OCI-LY1 (cell line): ENCODE measurements at regions not wholly inside any gene's neighbourhood (a gene's known extent, or its start where the extent isn't known, plus 50 kb on each side); places are given as distances from the start of the nearest gene placed in this dataset.

Source experiments
- H2AFZ ChIP-seq: fragments of 200-600 bp; sonication (generic), shearing (Covaris generic); 2 replicates; pipeline ENCODE4 v1.6.0; 2014; ENCODE audit warnings: antibody characterized with exemption, mild to moderate bottlenecking, low read length
- H3F3A ChIP-seq: fragments of 200-600 bp; sonication (generic), shearing (Covaris generic); 2 replicates; pipeline ENCODE4 v1.6.0; 2014; ENCODE audit warnings: mild to moderate bottlenecking, antibody characterized with exemption, low read length, moderate library complexity; ENCODE audit not compliant: insufficient read depth
- H3K27ac ChIP-seq: fragments of 200-600 bp; sonication (generic); 2 replicates; pipeline ENCODE4 v1.5.1; 2014; ENCODE audit warnings: low read length, mixed run types, mild to moderate bottlenecking, low read depth; ENCODE audit not compliant: poor library complexity, severe bottlenecking
- H3K27me3 ChIP-seq: fragments of 200-600 bp; sonication (generic); 2 replicates; pipeline ENCODE4 v1.6.0; 2014; ENCODE audit warnings: antibody characterized with exemption, mild to moderate bottlenecking, low read length, moderate library complexity; ENCODE audit not compliant: insufficient read depth
- H3K36me3 ChIP-seq: fragments of 200-600 bp; sonication (generic); 2 replicates; pipeline ENCODE4 v1.6.1; 2014; ENCODE audit warnings: mild to moderate bottlenecking, antibody characterized with exemption, low read length, moderate library complexity, mixed read lengths; ENCODE audit not compliant: insufficient read depth
- H3K4me1 ChIP-seq: fragments of 200-600 bp; sonication (generic); 2 replicates; pipeline ENCODE4 v1.5.1; 2014; ENCODE audit warnings: mild to moderate bottlenecking, low read length, moderate library complexity; ENCODE audit not compliant: insufficient read depth, severe bottlenecking
- H3K4me2 ChIP-seq: fragments of 200-600 bp; sonication (generic), shearing (Covaris generic); 2 replicates; pipeline ENCODE4 v1.6.1; 2014; ENCODE audit warnings: low read length
- H3K4me3 ChIP-seq: fragments of 200-600 bp; sonication (generic); 2 replicates; pipeline ENCODE4 v1.5.1; 2014; ENCODE audit warnings: low read length, low read depth, mild to moderate bottlenecking, mixed read lengths; ENCODE audit not compliant: poor library complexity, severe bottlenecking
- H3K79me2 ChIP-seq: fragments of 200-600 bp; shearing (Covaris generic); 2 replicates; pipeline ENCODE4 v1.6.1; 2016; ENCODE audit warnings: mixed run types, low read length, mixed read lengths; ENCODE audit not compliant: insufficient read depth
- H3K9ac ChIP-seq: fragments of 200-600 bp; sonication (generic), shearing (Covaris generic); 2 replicates; pipeline ENCODE4 v1.6.1; 2014; ENCODE audit warnings: mild to moderate bottlenecking, low read length, mixed read lengths
- H3K9me2 ChIP-seq: fragments of 200-600 bp; sonication (generic), shearing (Covaris generic); 2 replicates; pipeline ENCODE4 v1.6.1; 2014; ENCODE audit warnings: low read depth, mild to moderate bottlenecking, low read length, mixed read lengths
- H3K9me3 ChIP-seq: fragments of 200-600 bp; shearing (Covaris generic); 2 replicates; pipeline ENCODE4 v1.6.1; 2014; ENCODE audit warnings: low read length, mixed read lengths
- H4K20me1 ChIP-seq: fragments of 200-600 bp; sonication (generic), shearing (Covaris generic); 2 replicates; pipeline ENCODE4 v1.6.0; 2016; ENCODE audit warnings: mild to moderate bottlenecking, low read length; ENCODE audit not compliant: insufficient read depth
- EZH2 ChIP-seq: fragments of 200-600 bp; sonication (generic), shearing (Covaris generic); IDR thresholded peaks from 2 replicates; pipeline ENCODE4 v1.8.0; 2017; ENCODE audit warnings: borderline replicate concordance, mixed run types, mild to moderate bottlenecking, antibody characterized with exemption, low read length, moderate library complexity, mixed read lengths
- TF ChIP-seq, protein P1 (sequence below): fragments of 200-600 bp; sonication (generic), shearing (Covaris generic); IDR thresholded peaks from 2 replicates; pipeline ENCODE4 v1.5.1; 2017; ENCODE audit warnings: mild to moderate bottlenecking, antibody characterized with exemption, low read length, moderate library complexity, mixed read lengths

DNA sequence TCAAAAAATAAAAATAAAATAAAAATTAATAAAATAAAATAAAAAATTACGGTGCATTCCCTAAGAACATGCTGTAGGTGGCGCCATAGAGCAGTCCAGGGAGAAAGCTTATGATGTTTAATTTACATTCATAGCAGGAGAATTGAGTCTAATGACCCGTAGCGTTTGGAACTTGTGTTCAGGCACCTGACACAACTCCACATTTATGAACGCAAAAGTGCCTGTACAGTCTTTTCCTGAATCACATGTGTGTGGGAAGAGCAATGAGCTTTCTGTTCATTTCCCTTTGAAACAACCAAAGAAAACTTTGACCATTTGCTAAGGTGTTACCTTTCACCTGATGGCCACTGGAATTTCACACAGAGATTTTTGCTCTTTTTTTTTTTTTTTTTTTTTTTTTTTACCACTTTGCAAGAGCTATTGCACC is 60.6 kb upstream of the KCNA1 start:
- no peaks in the 10 kb centered on the region for H3K27me3 ChIP-seq
- no peaks in the 10 kb centered on the region for H3K9me2 ChIP-seq
- no peak overlapping the region for H2AFZ ChIP-seq

DNA sequence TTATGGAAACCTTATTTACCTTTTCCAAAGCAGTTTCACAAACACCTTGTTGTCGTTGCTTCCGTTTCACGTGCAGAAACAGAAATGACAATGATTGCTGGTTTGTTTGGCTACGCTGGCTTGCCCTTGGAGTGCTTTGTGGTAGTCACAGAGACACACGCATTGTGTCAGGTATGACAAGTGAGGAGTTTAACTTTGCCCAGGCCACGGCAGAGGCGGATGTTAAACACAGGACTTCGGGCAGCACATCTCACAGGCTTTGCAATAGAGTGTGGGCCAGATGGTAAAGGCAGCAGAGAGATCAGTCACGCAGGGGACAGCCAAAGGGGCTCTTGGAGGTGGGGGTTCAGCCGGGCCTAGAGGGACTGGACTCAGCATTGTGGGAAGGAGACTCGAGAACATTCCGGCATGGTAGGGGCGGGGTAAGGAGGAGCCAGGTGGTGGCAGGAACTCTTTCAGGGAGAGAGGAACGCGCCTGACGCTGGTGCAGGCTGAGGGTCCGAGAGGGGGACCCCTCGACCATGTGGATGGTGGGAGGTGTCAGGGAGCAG is 59.8 kb upstream of the KCNA1 start:
- Histone ChIP-seq H3K27me3 (no peaks in the 10 kb centered on the region), H3K9ac (no peak overlapping the region), H2AFZ (no peak overlapping the region), H3K9me3 (no peaks in the 10 kb centered on the region), H3K27ac (no peak overlapping the region), H3K4me3 (no peak overlapping the region), H3K36me3 (no peaks in the 10 kb centered on the region), H3K4me1 (peaks cover 6% of the 10 kb centered on the region), H3K4me2 (no peak overlapping the region), H4K20me1 (no peaks in the 10 kb centered on the region), H3F3A (no peaks in the 10 kb centered on the region), H3K9me2 (no peaks in the 10 kb centered on the region), H3K79me2 (no peaks in the 10 kb centered on the region)
- TF ChIP-seq EZH2, result no peak
- TF ChIP-seq, protein P1, sequence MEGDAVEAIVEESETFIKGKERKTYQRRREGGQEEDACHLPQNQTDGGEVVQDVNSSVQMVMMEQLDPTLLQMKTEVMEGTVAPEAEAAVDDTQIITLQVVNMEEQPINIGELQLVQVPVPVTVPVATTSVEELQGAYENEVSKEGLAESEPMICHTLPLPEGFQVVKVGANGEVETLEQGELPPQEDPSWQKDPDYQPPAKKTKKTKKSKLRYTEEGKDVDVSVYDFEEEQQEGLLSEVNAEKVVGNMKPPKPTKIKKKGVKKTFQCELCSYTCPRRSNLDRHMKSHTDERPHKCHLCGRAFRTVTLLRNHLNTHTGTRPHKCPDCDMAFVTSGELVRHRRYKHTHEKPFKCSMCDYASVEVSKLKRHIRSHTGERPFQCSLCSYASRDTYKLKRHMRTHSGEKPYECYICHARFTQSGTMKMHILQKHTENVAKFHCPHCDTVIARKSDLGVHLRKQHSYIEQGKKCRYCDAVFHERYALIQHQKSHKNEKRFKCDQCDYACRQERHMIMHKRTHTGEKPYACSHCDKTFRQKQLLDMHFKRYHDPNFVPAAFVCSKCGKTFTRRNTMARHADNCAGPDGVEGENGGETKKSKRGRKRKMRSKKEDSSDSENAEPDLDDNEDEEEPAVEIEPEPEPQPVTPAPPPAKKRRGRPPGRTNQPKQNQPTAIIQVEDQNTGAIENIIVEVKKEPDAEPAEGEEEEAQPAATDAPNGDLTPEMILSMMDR, result no peak

More for the DNA sequence above, 60.6 kb upstream of the KCNA1 start:
- Histone ChIP-seq H4K20me1 (no peaks in the 10 kb centered on the region), H3K9me3 (no peaks in the 10 kb centered on the region), H3K79me2 (no peaks in the 10 kb centered on the region), H3K36me3 (no peaks in the 10 kb centered on the region), H3K4me1 (peaks cover 6% of the 10 kb centered on the region), H3K27ac (no peak overlapping the region), H3K4me3 (no peak overlapping the region), H3F3A (no peaks in the 10 kb centered on the region), H3K9ac (no peak overlapping the region), H3K4me2 (no peak overlapping the region; the same call in 1 of the 2 replicates)
- TF ChIP-seq EZH2, result no peak
- TF ChIP-seq, protein P1, result peak; percentile 42

DNA sequence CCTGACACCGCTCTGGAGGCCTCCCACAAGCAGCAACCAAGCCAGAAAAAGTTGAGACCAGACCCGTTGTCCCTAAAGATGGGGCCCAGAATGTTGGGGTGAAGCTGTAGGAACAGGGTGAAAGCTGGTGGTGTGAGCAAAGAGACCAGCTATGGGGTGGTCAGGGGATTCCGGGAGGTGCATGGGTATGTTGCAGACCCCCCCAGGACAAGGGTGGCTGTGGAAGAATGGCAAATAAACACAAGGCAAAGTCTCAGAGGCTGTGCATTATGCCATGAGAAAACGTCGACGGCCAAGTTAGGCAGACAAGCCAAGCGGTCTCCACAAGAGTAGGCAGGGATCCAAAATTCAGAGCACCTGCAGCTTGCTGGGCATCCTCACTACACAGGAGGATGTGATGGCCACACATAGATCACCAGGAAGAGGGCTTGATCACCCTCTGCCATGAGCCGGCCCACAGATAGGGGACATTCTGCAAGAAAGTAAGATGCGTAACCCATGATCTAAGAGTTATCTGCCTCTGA is 58.8 kb upstream of the KCNA1 start:
- H3K9me2 ChIP-seq, result no peaks in the 10 kb centered on the region
- H3K4me1 ChIP-seq, result peaks cover 9% of the 10 kb centered on the region
- TF ChIP-seq, protein P1, result no peak
- no peak for TF ChIP-seq EZH2
- no peaks in the 10 kb centered on the region for H3F3A ChIP-seq
- no peaks in the 10 kb centered on the region for H3K9me3 ChIP-seq
- H3K4me2 ChIP-seq, result no peak overlapping the region
- no peak overlapping the region for H3K9ac ChIP-seq
- no peaks in the 10 kb centered on the region for H3K27me3 ChIP-seq
- H2AFZ ChIP-seq, result no peak overlapping the region
- H3K36me3 ChIP-seq, result no peaks in the 10 kb centered on the region
- H4K20me1 ChIP-seq, result no peaks in the 10 kb centered on the region
- H3K4me3 ChIP-seq, result no peak overlapping the region
- H3K79me2 ChIP-seq, result no peaks in the 10 kb centered on the region
- H3K27ac ChIP-seq, result no peak overlapping the region
